Endothelial cell of umbilical vein (primary cell): ENCODE measurements at regions not wholly inside any gene's neighbourhood (a gene's known extent, or its start where the extent isn't known, plus 50 kb on each side); places are given as distances from the start of the nearest gene placed in this dataset.
"Not testable (repeated sequence)": the region's sequence is repeated elsewhere in the genome, so short reads cannot be mapped to it uniquely, and the experiment has no call there.

Experiments
- BruUV-seq: library from RNA; stranded (reverse); fragments of 400-500 nt; replicated peaks from 2 replicates; lab custom pipeline; 2021; lab: Mats Ljungman, UMichigan
- CTCF ChIA-PET: fragments of 300-600, 350-600 bp; sonication (Branson Sonifier 250); formaldehyde crosslinking; loops from one replicate; lab custom pipeline; 2021; ENCODE audit warnings: antibody characterized with exemption, inconsistent platforms; lab: Charles Lee
- POLR2A ChIA-PET: fragments of 300-600, 350-600 bp; sonication (Branson Sonifier 250); formaldehyde crosslinking; loops from one replicate; lab custom pipeline; 2021; ENCODE audit warnings: antibody characterized with exemption, inconsistent platforms; lab: Charles Lee
- DNase-seq: peaks from one replicate; pipeline ENCODE4 v3.0.0-alpha.2; 2011; ENCODE audit warnings: low read depth, low spot score
- FAIRE-seq: peaks from 2 replicates; lab custom pipeline; 2011; peaks lifted over from hg19 to GRCh38; lab: Jason Lieb, UNC
- H2AFZ ChIP-seq: 2 replicates; pipeline ENCODE4 v1.6.0; 2012; ENCODE audit warnings: low read depth, low read length, control low read depth, inconsistent platforms
- H3K27ac ChIP-seq: 2 replicates; pipeline ENCODE4 v1.5.1; 2011; ENCODE audit warnings: low read depth, mild to moderate bottlenecking, control low read depth, low read length, moderate library complexity; ENCODE audit not compliant: insufficient read depth
- H3K27me3 ChIP-seq, 2 experiments: 2 replicates each; pipeline versions ENCODE4 v1.6.0 to v1.6.1; 2011; ENCODE audit warnings: low read length in 2 of 2, mixed read lengths in 1 of 2; ENCODE audit not compliant: control insufficient read depth in 2 of 2, insufficient read depth in 2 of 2
- H3K36me3 ChIP-seq, 2 experiments: 2 replicates in 1 of 2; 3 replicates in 1 of 2; pipeline ENCODE4 v1.5.1; 2011; ENCODE audit warnings: low read length in 2 of 2, mild to moderate bottlenecking in 1 of 2, moderate library complexity in 1 of 2; ENCODE audit not compliant: control insufficient read depth in 2 of 2, insufficient read depth in 2 of 2; ENCODE audit errors: extremely low read depth in 1 of 2
- H3K4me1 ChIP-seq: 3 replicates; pipeline ENCODE4 v1.5.1; 2011; ENCODE audit warnings: mild to moderate bottlenecking, low read length; ENCODE audit not compliant: control insufficient read depth, insufficient read depth; ENCODE audit errors: extremely low read depth
- H3K4me2 ChIP-seq: 2 replicates; pipeline ENCODE4 v1.6.1; 2011; ENCODE audit warnings: low read length, control low read depth, mixed read lengths; ENCODE audit not compliant: insufficient read depth
- H3K4me3 ChIP-seq, 3 experiments: fragments of 200-600 bp in 1 of 3; sonication (generic), shearing (Covaris generic) in 1 of 3; replicated peaks in 1 of 3; 2 replicates each; pipeline ENCODE4 v1.5.1; 2011 to 2016; ENCODE audit warnings: control low read depth in 3 of 3, low read length in 3 of 3, mild to moderate bottlenecking in 2 of 3, inconsistent platforms in 1 of 3, low read depth in 1 of 3, moderate library complexity in 1 of 3; ENCODE audit not compliant: insufficient read depth in 1 of 3
- H3K79me2 ChIP-seq: 2 replicates; pipeline ENCODE4 v1.6.0; 2012; ENCODE audit warnings: low read length, inconsistent platforms; ENCODE audit not compliant: control insufficient read depth, insufficient read depth
- H3K9ac ChIP-seq: replicated peaks from 2 replicates; pipeline ENCODE3; 2011; ENCODE audit warnings: low read length, control low read depth; ENCODE audit not compliant: insufficient read depth; ENCODE audit errors: extremely low read depth
- H3K9me1 ChIP-seq: replicated peaks from 3 replicates; pipeline ENCODE4 v1.6.0; 2011; ENCODE audit warnings: mild to moderate bottlenecking, low read length; ENCODE audit not compliant: control insufficient read depth, insufficient read depth; ENCODE audit errors: extremely low read depth
- H3K9me3 ChIP-seq: replicated peaks from 2 replicates; pipeline ENCODE4 v1.5.1; 2012; ENCODE audit warnings: low read length, inconsistent platforms; ENCODE audit not compliant: control insufficient read depth, insufficient read depth
- H4K20me1 ChIP-seq: replicated peaks from 2 replicates; pipeline ENCODE3; 2011; ENCODE audit warnings: mild to moderate bottlenecking, low read length; ENCODE audit not compliant: control insufficient read depth, insufficient read depth; ENCODE audit errors: extremely low read depth
- POLR2A ChIP-seq: IDR thresholded peaks from 2 replicates; pipeline ENCODE4 v1.6.1; 2012; ENCODE audit warnings: low read depth, mild to moderate bottlenecking, control low read depth, low read length
- dilution Hi-C: fragments of 300-500 bp; cut with MboI; formaldehyde crosslinking; loops from one replicate; pipeline ENCODE4 v1.15.0; 2019; ENCODE audit warnings: low sequenced_read_pairs; ENCODE audit not compliant: extremely low pct_ligation_motif_present
- intact Hi-C: fragments of 100-400 bp; cut with micrococcal nuclease; formaldehyde crosslinking; loops from one replicate; pipeline ENCODE4 v1.10.0; 2022

GRCh38 chr4:189736656-189737055 lies 204.0 kb upstream of the FRG1 start:
- H3K27me3 ChIP-seq, H3K9me1 ChIP-seq, H3K79me2 ChIP-seq, H3K4me2 ChIP-seq, FAIRE-seq, H3K27ac ChIP-seq, H3K36me3 ChIP-seq, BruUV-seq, H3K9ac ChIP-seq, POLR2A ChIA-PET, intact Hi-C loops, CTCF ChIA-PET, H2AFZ ChIP-seq, H3K4me1 ChIP-seq, dilution Hi-C loops, H3K9me3 ChIP-seq, H4K20me1 ChIP-seq, H3K4me3 ChIP-seq, DNase-seq: not testable (repeated sequence)

- H3K36me3 ChIP-seq, intact Hi-C loops, H3K27me3 ChIP-seq, CTCF ChIA-PET, H3K9ac ChIP-seq, H3K27ac ChIP-seq, H4K20me1 ChIP-seq, H3K4me2 ChIP-seq, POLR2A ChIA-PET, H3K9me3 ChIP-seq, FAIRE-seq, BruUV-seq, H2AFZ ChIP-seq, H3K9me1 ChIP-seq, H3K4me1 ChIP-seq, H3K4me3 ChIP-seq, DNase-seq, dilution Hi-C loops, H3K79me2 ChIP-seq: not testable (repeated sequence)
Measured at GRCh38 chr4:189740118-189740517, 200.6 kb upstream of the FRG1 start.

DNA sequence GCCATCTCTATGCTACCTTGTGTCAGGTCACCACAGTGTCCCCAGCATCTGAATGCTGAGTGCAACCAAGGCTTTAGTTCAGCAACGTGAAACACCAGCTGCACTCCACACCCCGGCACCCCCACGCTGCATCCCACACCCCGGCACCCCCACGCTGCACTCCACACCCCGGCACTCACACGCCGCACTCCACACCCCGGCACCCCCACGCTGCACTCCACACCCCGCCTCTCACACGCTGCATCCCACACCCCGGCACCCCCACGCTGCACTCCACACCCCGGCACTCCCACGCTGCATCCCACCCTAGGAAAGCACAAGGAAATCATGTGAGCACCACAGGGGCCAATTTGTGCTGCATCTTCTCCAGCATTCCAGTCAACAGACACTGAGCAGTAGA lies 199.8 kb upstream of the FRG1 start:
- Histone ChIP-seq H3K4me3 (no peak overlapping the region), H3K36me3 (no peaks in the 10 kb centered on the region), H2AFZ (no peak overlapping the region), H3K27ac (no peak overlapping the region), H3K79me2 (no peaks in the 10 kb centered on the region), H3K9ac (no peak overlapping the region), H3K9me1 (no peaks in the 10 kb centered on the region), H3K4me2 (no peak overlapping the region), H4K20me1 (no peaks in the 10 kb centered on the region), H3K27me3 (no peaks in the 10 kb centered on the region), H3K9me3 (no peaks in the 10 kb centered on the region), H3K4me1 (no peaks in the 10 kb centered on the region)
- intact Hi-C loops: no loop called here
- ChIA-PET POLR2A (no interaction called here), CTCF (no interaction called here)
- dilution Hi-C loops: no loop called here
- TF ChIP-seq POLR2A: no peak
- no peak for DNase-seq
- FAIRE-seq: no peak
- BruUV-seq: no TSS peak

GRCh38 chr4:189753092-189753491 lies 187.6 kb upstream of the FRG1 start:
- H3K9me1 ChIP-seq, BruUV-seq, intact Hi-C loops: not testable (repeated sequence)

More at GRCh38 chr4:189753092-189753491, 187.6 kb upstream of the FRG1 start:
- H4K20me1 ChIP-seq, H3K4me3 ChIP-seq, FAIRE-seq, H2AFZ ChIP-seq, H3K4me1 ChIP-seq, H3K36me3 ChIP-seq, CTCF ChIA-PET, H3K9ac ChIP-seq, H3K79me2 ChIP-seq, H3K27me3 ChIP-seq, H3K27ac ChIP-seq, dilution Hi-C loops, POLR2A ChIA-PET, H3K4me2 ChIP-seq, DNase-seq, H3K9me3 ChIP-seq: not testable (repeated sequence)
